PC-3 (cell line): ENCODE measurements at regions not wholly inside any gene's neighbourhood (a gene's known extent, or its start where the extent isn't known, plus 50 kb on each side); places are given as distances from the start of the nearest gene placed in this dataset.
"Not testable (repeated sequence)": the region's sequence is repeated elsewhere in the genome, so short reads cannot be mapped to it uniquely, and the experiment has no call there.

ENCODE experiments used
- CTCF ChIP-seq: fragments of 300-600 bp; sonication (generic); conservative IDR thresholded peaks from 2 replicates; pipeline ENCODE4 v1.5.1; 2017; ENCODE audit warnings: antibody characterized with exemption, low read depth, mild to moderate bottlenecking, low read length
- EZH2 ChIP-seq: fragments of 300-600 bp; sonication (generic); IDR thresholded peaks from one replicate; pipeline ENCODE4 v1.6.1; 2017; ENCODE audit warnings: antibody characterized with exemption, mild to moderate bottlenecking, low read length; ENCODE audit not compliant: unreplicated experiment

GRCh38 chr21:13985137-13985864, 225.5 kb downstream of the LIPI start:
- TF ChIP-seq EZH2, CTCF: not testable (repeated sequence)
